Ectodermal cell (in vitro differentiated cells): ENCODE measurements at regions not wholly inside any gene's neighbourhood (a gene's known extent, or its start where the extent isn't known, plus 50 kb on each side); places are given as distances from the start of the nearest gene placed in this dataset.

ENCODE experiments used
- H3K27ac ChIP-seq: 2 replicates; pipeline ENCODE4 v1.7.0; 2013; ENCODE audit warnings: mild to moderate bottlenecking, low read depth, low read length; ENCODE audit not compliant: insufficient read depth, poor library complexity, severe bottlenecking
- H3K27me3 ChIP-seq: 2 replicates; pipeline ENCODE4 v1.7.0; 2013; ENCODE audit warnings: mild to moderate bottlenecking, low read length; ENCODE audit not compliant: insufficient read depth, control insufficient read depth, poor library complexity, severe bottlenecking
- H3K36me3 ChIP-seq: one replicate; pipeline ENCODE4 v1.7.0; 2013; ENCODE audit warnings: low read length; ENCODE audit not compliant: control insufficient read depth, insufficient read depth
- H3K4me1 ChIP-seq: one replicate; pipeline ENCODE4 v1.7.0; 2013; ENCODE audit warnings: low read length; ENCODE audit not compliant: control insufficient read depth, insufficient read depth
- H3K4me3 ChIP-seq: 2 replicates; pipeline ENCODE4 v1.7.0; 2013; ENCODE audit warnings: low read depth, low read length, control low read depth; ENCODE audit not compliant: insufficient read depth
- H3K9me3 ChIP-seq: 2 replicates; pipeline ENCODE4 v1.7.0; 2013; ENCODE audit warnings: mild to moderate bottlenecking, low read length, moderate library complexity; ENCODE audit not compliant: control insufficient read depth
- WGBS, 2 experiments: methylation state at CpG; one replicate each; pipeline ENCODE4 v1.1.7; 2013; ENCODE audit warnings: missing lambda C conversion rate in 2 of 2; 5-methylcytosine and 5-hydroxymethylcytosine counted together

DNA sequence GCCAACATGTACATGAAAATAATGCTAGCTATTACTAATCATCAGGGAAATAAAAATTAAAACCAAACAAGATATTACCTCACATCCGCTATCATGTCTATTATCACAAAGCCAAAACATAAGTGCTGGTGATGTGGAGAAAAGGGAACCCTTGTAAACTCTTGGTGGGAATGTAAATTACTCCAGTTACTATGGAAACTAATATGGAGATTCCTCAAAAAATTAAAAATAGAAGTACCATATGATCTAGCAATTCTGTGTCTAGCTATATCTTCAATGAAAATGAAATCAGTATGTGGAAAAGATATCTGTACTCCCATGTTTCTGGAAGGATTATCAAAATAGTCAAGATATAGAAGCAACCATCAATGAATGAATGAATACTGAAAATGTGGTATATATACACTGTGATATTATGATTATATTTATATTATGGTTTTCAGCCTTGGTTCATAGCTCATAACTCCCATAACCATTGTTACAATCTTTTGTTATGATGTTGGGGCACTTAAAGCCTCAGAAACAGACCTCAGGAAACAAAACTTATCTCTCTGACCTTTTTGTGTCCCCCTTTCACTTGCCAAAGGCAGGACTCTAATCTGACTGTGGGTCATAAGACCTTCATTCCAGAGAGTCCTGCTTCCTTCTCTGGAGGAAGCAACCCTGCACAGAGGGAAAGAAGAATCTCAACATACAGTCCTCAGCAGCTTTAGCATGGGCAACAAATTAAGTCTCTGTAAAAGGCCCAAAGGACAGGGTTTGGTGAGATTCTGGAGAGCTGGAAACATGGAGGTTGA is 933.2 kb downstream of the ADGRL3 start:
- H3K27ac ChIP-seq = no peak overlapping the region

DNA sequence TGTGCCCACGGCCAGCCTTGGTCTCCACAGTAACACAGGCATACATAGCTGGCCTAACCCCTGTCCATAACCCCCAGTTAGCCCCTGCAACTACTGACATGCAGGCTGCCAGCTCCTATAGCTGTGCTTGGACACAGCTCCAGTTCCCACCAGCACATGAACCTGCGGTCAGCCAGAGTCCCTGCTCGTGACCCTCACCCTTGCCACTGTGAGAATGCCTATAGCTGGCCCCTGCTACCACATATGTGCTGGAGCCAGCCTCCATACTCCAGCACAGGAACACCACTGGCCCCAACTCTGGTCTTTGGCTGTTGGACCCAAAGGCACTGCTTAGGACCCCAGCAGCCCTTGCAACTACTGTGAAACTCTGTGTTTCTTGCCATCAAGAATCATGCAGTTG is 930.9 kb downstream of the ADGRL3 start:
- Histone ChIP-seq H3K36me3 (no peaks in the 10 kb centered on the region), H3K9me3 (no peaks in the 10 kb centered on the region), H3K4me1 (no peaks in the 10 kb centered on the region), H3K27me3 (no peaks in the 10 kb centered on the region), H3K27ac (no peak overlapping the region), H3K4me3 (no peak overlapping the region)
- 82 to 83% methylated on average over 3 of the region's 3 CpGs for WGBS, 2 experiments

More for the DNA sequence above, 933.2 kb downstream of the ADGRL3 start:
- Histone ChIP-seq H3K4me1 (no peaks in the 10 kb centered on the region), H3K9me3 (no peaks in the 10 kb centered on the region), H3K27me3 (no peaks in the 10 kb centered on the region), H3K4me3 (no peak overlapping the region), H3K36me3 (no peaks in the 10 kb centered on the region)
- no CpG with 5 or more reads among the region's 1 CpG for WGBS, 2 experiments

DNA sequence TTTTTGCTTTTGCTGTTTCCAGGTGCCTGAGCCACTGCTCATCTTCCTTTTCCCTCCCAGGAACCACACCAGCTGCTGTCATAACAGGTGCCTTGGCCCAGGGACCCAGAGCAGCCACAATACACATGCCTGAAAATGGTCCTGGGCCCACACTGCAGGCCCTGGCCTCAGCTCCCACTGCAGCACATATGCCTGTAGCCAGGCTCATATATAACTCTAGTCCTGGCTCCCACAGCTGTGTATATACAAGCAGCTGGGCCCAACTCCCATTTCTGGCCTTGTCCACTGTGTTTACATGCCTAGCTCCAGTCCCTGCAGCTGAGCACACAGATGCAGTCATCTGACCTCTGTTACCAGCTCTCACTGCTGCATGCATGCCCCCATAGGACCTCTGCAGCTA is 930.5 kb downstream of the ADGRL3 start:
- Histone ChIP-seq H3K27me3 (no peaks in the 10 kb centered on the region), H3K27ac (no peak overlapping the region), H3K9me3 (no peaks in the 10 kb centered on the region), H3K4me3 (no peak overlapping the region), H3K36me3 (no peaks in the 10 kb centered on the region), H3K4me1 (no peaks in the 10 kb centered on the region)

DNA sequence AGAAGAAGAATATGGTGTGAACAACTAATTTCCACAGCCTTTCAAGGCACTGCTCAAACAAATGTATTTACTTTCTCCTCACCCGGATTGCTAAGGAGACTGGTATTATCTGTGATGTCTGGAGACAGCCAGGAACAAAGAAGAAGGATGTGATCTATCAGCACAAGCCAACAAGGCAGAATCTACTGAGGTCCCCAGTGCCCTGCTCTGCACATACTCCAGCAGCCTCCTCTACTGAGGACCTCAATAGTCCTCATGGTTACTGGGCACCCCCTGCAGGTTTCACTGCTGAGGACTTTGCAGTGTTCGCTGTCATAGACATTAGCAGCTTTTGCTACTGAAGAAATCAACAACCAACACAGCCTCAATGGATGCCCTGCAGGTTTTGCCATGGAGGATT is 930.1 kb downstream of the ADGRL3 start:
- Histone ChIP-seq H3K4me3 (no peak overlapping the region), H3K27ac (no peak overlapping the region), H3K4me1 (no peaks in the 10 kb centered on the region), H3K9me3 (no peaks in the 10 kb centered on the region), H3K27me3 (no peaks in the 10 kb centered on the region), H3K36me3 (no peaks in the 10 kb centered on the region)
- 85 to 93% methylated on average over 2 of the region's 2 CpGs for WGBS, 2 experiments
